Stimulated activated CD8-positive, alpha-beta memory T cell treated with anti-CD3 and anti-CD28 coated beads, Interleukin-12 subunit alpha, Interleukin-12 subunit beta, amount 100 ng/mL, for 1 hour (primary cell): ENCODE measurements at regions not wholly inside any gene's neighbourhood (a gene's known extent, or its start where the extent isn't known, plus 50 kb on each side); places are given as distances from the start of the nearest gene placed in this dataset.
"Not testable (repeated sequence)": the region's sequence is repeated elsewhere in the genome, so short reads cannot be mapped to it uniquely, and the experiment has no call there.

Experiments
- DNase-seq: peaks from one replicate; pipeline ENCODE4 v3.0.0-alpha.2; 2020; ENCODE audit warnings: low read depth

- no peak for DNase-seq
Observed at GRCh38 chr15:92763459-92763858, 107.9 kb upstream of the FAM174B start.

- DNase-seq: not testable (repeated sequence)
Observed at GRCh38 chr15:92768131-92768530, 112.6 kb upstream of the FAM174B start.

- DNase-seq: no peak
Observed at GRCh38 chr15:92770641-92771040, 115.1 kb upstream of the FAM174B start.

- no peak for DNase-seq
Observed at GRCh38 chr15:92772061-92772460, 116.5 kb upstream of the FAM174B start.

GRCh38 chr15:92772626-92773244 lies 117.2 kb upstream of the FAM174B start:
- no peak for DNase-seq

GRCh38 chr15:92773340-92773739 lies 117.8 kb upstream of the FAM174B start:
- DNase-seq: no peak

- no peak for DNase-seq
Observed at GRCh38 chr15:92779874-92780273, 120.2 kb upstream of the CHD2 start.

- DNase-seq: no peak
Observed at GRCh38 chr15:92780843-92781242, 119.3 kb upstream of the CHD2 start.

GRCh38 chr15:92781925-92782453 lies 118.1 kb upstream of the CHD2 start:
- no peak for DNase-seq

- DNase-seq: no peak
Observed at GRCh38 chr15:92787116-92787515, 113.0 kb upstream of the CHD2 start.

GRCh38 chr15:92788196-92788595 lies 111.9 kb upstream of the CHD2 start:
- no peak for DNase-seq

GRCh38 chr15:92788793-92789192 lies 111.3 kb upstream of the CHD2 start:
- DNase-seq: not testable (repeated sequence)

- DNase-seq: no peak
Observed at GRCh38 chr15:92796161-92796611, 103.9 kb upstream of the CHD2 start.

- no peak for DNase-seq
Observed at GRCh38 chr15:92797168-92798052, 102.7 kb upstream of the CHD2 start.

- DNase-seq: no peak
Observed at GRCh38 chr15:92800013-92800412, 100.1 kb upstream of the CHD2 start.

GRCh38 chr15:92800416-92801055 lies 99.6 kb upstream of the CHD2 start:
- DNase-seq: not testable (repeated sequence)

GRCh38 chr15:92801056-92801773 lies 98.9 kb upstream of the CHD2 start:
- DNase-seq: not testable (repeated sequence)

GRCh38 chr15:92801774-92802464 lies 98.2 kb upstream of the CHD2 start:
- no peak for DNase-seq

GRCh38 chr15:92803536-92803851 lies 96.6 kb upstream of the CHD2 start:
- DNase-seq: no peak

- no peak for DNase-seq
Observed at GRCh38 chr15:92803852-92804609, 96.1 kb upstream of the CHD2 start.

GRCh38 chr15:92804610-92804936 lies 95.6 kb upstream of the CHD2 start:
- not testable (repeated sequence) for DNase-seq
